ENCODE measurements at regions not wholly inside any gene's neighbourhood (a gene's known extent, or its start where the extent isn't known, plus 50 kb on each side); places are given as distances from the start of the nearest gene placed in this dataset.
A peak's percentile ranks its signal among the peaks of the same experiment; 100 is the strongest.
"Not testable (repeated sequence)": the region's sequence is repeated elsewhere in the genome, so short reads cannot be mapped to it uniquely, and the experiment has no call there.

- H2AFZ ChIP-seq (ENCODE audit: low read length); BruUV-seq (replicated peaks); H3K4me3 ChIP-seq (ENCODE audit: low read length); H3F3A ChIP-seq (ENCODE audit: low read length, unreplicated experiment); H4K20me1 ChIP-seq (ENCODE audit: low read length); H3K36me3 ChIP-seq (ENCODE audit: low read depth, low read length); ATAC-seq; H3K9ac ChIP-seq (ENCODE audit: low read length); H3K79me2 ChIP-seq (ENCODE audit: low read length); intact Hi-C loops (cut with micrococcal nuclease); POLR2A ChIA-PET (ENCODE audit: unreplicated experiment); H3K4me2 ChIP-seq (ENCODE audit: low read length); H3K9me3 ChIP-seq (ENCODE audit: low read length); H3K27me3 ChIP-seq (ENCODE audit: low read length); CTCF ChIA-PET; H3K9me2 ChIP-seq (replicated peaks; ENCODE audit: low read length); H3K27ac ChIP-seq (ENCODE audit: low read length); DNase-seq; H3K4me1 ChIP-seq (ENCODE audit: insufficient read depth, low read length): not testable (repeated sequence)
These were observed 2877.2 kb downstream of the RPIA start for GRCh38 chr2:91568391-91569338.

- H4K20me1 ChIP-seq (ENCODE audit: low read length); intact Hi-C loops (cut with micrococcal nuclease); H3K9me3 ChIP-seq (ENCODE audit: low read length); H3K4me3 ChIP-seq (ENCODE audit: low read length); H3K79me2 ChIP-seq (ENCODE audit: low read length); DNase-seq; H3K27me3 ChIP-seq (ENCODE audit: low read length); H3K9me2 ChIP-seq (replicated peaks; ENCODE audit: low read length); H3K36me3 ChIP-seq (ENCODE audit: low read depth, low read length); H3K27ac ChIP-seq (ENCODE audit: low read length); H2AFZ ChIP-seq (ENCODE audit: low read length); H3K4me1 ChIP-seq (ENCODE audit: insufficient read depth, low read length); H3K4me2 ChIP-seq (ENCODE audit: low read length); BruUV-seq (replicated peaks); POLR2A ChIA-PET (ENCODE audit: unreplicated experiment); H3F3A ChIP-seq (ENCODE audit: low read length, unreplicated experiment); CTCF ChIA-PET; H3K9ac ChIP-seq (ENCODE audit: low read length): not testable (repeated sequence)
- peak; percentile 31 for ATAC-seq
These were observed 2879.9 kb downstream of the RPIA start for GRCh38 chr2:91571239-91571923.

GRCh38 chr2:91573018-91573417, 2881.5 kb downstream of the RPIA start:
- H2AFZ ChIP-seq (ENCODE audit: low read length); H3F3A ChIP-seq (ENCODE audit: low read length, unreplicated experiment); intact Hi-C loops (cut with micrococcal nuclease): not testable (repeated sequence)

GRCh38 chr2:91573755-91574154, 2882.3 kb downstream of the RPIA start:
- H3K4me3 ChIP-seq (ENCODE audit: low read length); BruUV-seq (replicated peaks); CTCF ChIA-PET; H3K79me2 ChIP-seq (ENCODE audit: low read length); H3K9me2 ChIP-seq (replicated peaks; ENCODE audit: low read length); H3K9me3 ChIP-seq (ENCODE audit: low read length); POLR2A ChIA-PET (ENCODE audit: unreplicated experiment); H3K4me2 ChIP-seq (ENCODE audit: low read length); H3K27ac ChIP-seq (ENCODE audit: low read length); H3K4me1 ChIP-seq (ENCODE audit: insufficient read depth, low read length); H3K9ac ChIP-seq (ENCODE audit: low read length); H3F3A ChIP-seq (ENCODE audit: low read length, unreplicated experiment); H2AFZ ChIP-seq (ENCODE audit: low read length); H3K36me3 ChIP-seq (ENCODE audit: low read depth, low read length); ATAC-seq; H4K20me1 ChIP-seq (ENCODE audit: low read length); DNase-seq; intact Hi-C loops (cut with micrococcal nuclease): not testable (repeated sequence)
- H3K27me3 ChIP-seq (ENCODE audit: low read length): peaks cover 13% of the 10 kb centered on the region

More at GRCh38 chr2:91573018-91573417, 2881.5 kb downstream of the RPIA start:
- H3K9me3 ChIP-seq (ENCODE audit: low read length); H3K9me2 ChIP-seq (replicated peaks; ENCODE audit: low read length); H3K4me1 ChIP-seq (ENCODE audit: insufficient read depth, low read length); BruUV-seq (replicated peaks); DNase-seq; POLR2A ChIA-PET (ENCODE audit: unreplicated experiment); ATAC-seq; H3K4me2 ChIP-seq (ENCODE audit: low read length); H4K20me1 ChIP-seq (ENCODE audit: low read length); H3K27ac ChIP-seq (ENCODE audit: low read length); H3K4me3 ChIP-seq (ENCODE audit: low read length); H3K9ac ChIP-seq (ENCODE audit: low read length); H3K79me2 ChIP-seq (ENCODE audit: low read length); H3K36me3 ChIP-seq (ENCODE audit: low read depth, low read length); CTCF ChIA-PET: not testable (repeated sequence)
- H3K27me3 ChIP-seq (ENCODE audit: low read length): peaks cover 12% of the 10 kb centered on the region

- CTCF ChIA-PET; H3F3A ChIP-seq (ENCODE audit: low read length, unreplicated experiment); H3K79me2 ChIP-seq (ENCODE audit: low read length); H3K27ac ChIP-seq (ENCODE audit: low read length); H3K4me3 ChIP-seq (ENCODE audit: low read length); H4K20me1 ChIP-seq (ENCODE audit: low read length); H3K9ac ChIP-seq (ENCODE audit: low read length); H3K4me1 ChIP-seq (ENCODE audit: insufficient read depth, low read length); BruUV-seq (replicated peaks); H2AFZ ChIP-seq (ENCODE audit: low read length); H3K4me2 ChIP-seq (ENCODE audit: low read length); H3K9me2 ChIP-seq (replicated peaks; ENCODE audit: low read length); H3K9me3 ChIP-seq (ENCODE audit: low read length); DNase-seq; POLR2A ChIA-PET (ENCODE audit: unreplicated experiment); intact Hi-C loops (cut with micrococcal nuclease); ATAC-seq; H3K36me3 ChIP-seq (ENCODE audit: low read depth, low read length): not testable (repeated sequence)
- peaks cover 13% of the 10 kb centered on the region for H3K27me3 ChIP-seq (ENCODE audit: low read length)
These were observed 2882.8 kb downstream of the RPIA start for GRCh38 chr2:91574255-91574654.

- H3K27ac ChIP-seq (ENCODE audit: low read length); BruUV-seq (replicated peaks); DNase-seq; ATAC-seq; H3F3A ChIP-seq (ENCODE audit: low read length, unreplicated experiment); CTCF ChIA-PET; H3K9me2 ChIP-seq (replicated peaks; ENCODE audit: low read length); H3K36me3 ChIP-seq (ENCODE audit: low read depth, low read length); H3K9ac ChIP-seq (ENCODE audit: low read length); H3K4me3 ChIP-seq (ENCODE audit: low read length); H3K4me1 ChIP-seq (ENCODE audit: insufficient read depth, low read length); H2AFZ ChIP-seq (ENCODE audit: low read length); H3K79me2 ChIP-seq (ENCODE audit: low read length); POLR2A ChIA-PET (ENCODE audit: unreplicated experiment); H3K4me2 ChIP-seq (ENCODE audit: low read length); H4K20me1 ChIP-seq (ENCODE audit: low read length); intact Hi-C loops (cut with micrococcal nuclease); H3K9me3 ChIP-seq (ENCODE audit: low read length): not testable (repeated sequence)
- peaks cover 15% of the 10 kb centered on the region for H3K27me3 ChIP-seq (ENCODE audit: low read length)
These were observed 2884.2 kb downstream of the RPIA start for GRCh38 chr2:91575701-91576100.
